Stimulated activated CD8-positive, alpha-beta memory T cell treated with anti-CD3 and anti-CD28 coated beads, Interleukin-7, amount 100 ng/mL, for 48 hours (primary cell): ENCODE measurements at regions not wholly inside any gene's neighbourhood (a gene's known extent, or its start where the extent isn't known, plus 50 kb on each side); places are given as distances from the start of the nearest gene placed in this dataset.

Source experiments
- DNase-seq, 2 donors: peaks; one replicate each; pipeline ENCODE4 v3.0.0-alpha.2; 2020; ENCODE audit warnings: low read depth in 1 of 2; ENCODE audit errors: extremely low read depth in 1 of 2

GRCh38 chr2:10964052-10964790 is 52.5 kb downstream of the KCNF1 start:
- DNase-seq: no peak

GRCh38 chr2:10965241-10965843 is 53.6 kb downstream of the KCNF1 start:
- no peak for DNase-seq

GRCh38 chr2:10966056-10966455 is 54.3 kb downstream of the KCNF1 start:
- no peak for DNase-seq

- DNase-seq: no peak
Observed at GRCh38 chr2:10966741-10967140, 55.0 kb downstream of the KCNF1 start.

GRCh38 chr2:10968176-10968575 is 56.4 kb downstream of the KCNF1 start:
- no peak for DNase-seq

- DNase-seq: no peak
Observed at GRCh38 chr2:10970666-10971065, 58.9 kb downstream of the KCNF1 start.

- no peak for DNase-seq
Observed at GRCh38 chr2:10971161-10971887, 59.6 kb downstream of the KCNF1 start.

- DNase-seq: no peak
Observed at GRCh38 chr2:10971888-10972260, 60.1 kb downstream of the KCNF1 start.

GRCh38 chr2:10972683-10973433 is 61.1 kb downstream of the KCNF1 start:
- no peak for DNase-seq

- DNase-seq: no peak
Observed at GRCh38 chr2:10973766-10974165, 62.0 kb downstream of the KCNF1 start.

GRCh38 chr2:10977003-10977402 is 65.3 kb downstream of the KCNF1 start:
- no peak for DNase-seq

- DNase-seq: no peak
Observed at GRCh38 chr2:10977621-10978020, 65.9 kb downstream of the KCNF1 start.

GRCh38 chr2:10978090-10978670 is 66.4 kb downstream of the KCNF1 start:
- no peak for DNase-seq

GRCh38 chr2:10980071-10980470 is 68.3 kb downstream of the KCNF1 start:
- DNase-seq: no peak

- no peak for DNase-seq
Observed at GRCh38 chr2:10980886-10981425, 69.2 kb downstream of the KCNF1 start.

GRCh38 chr2:10981451-10981850 is 69.7 kb downstream of the KCNF1 start:
- DNase-seq: no peak

- DNase-seq: no peak
Observed at GRCh38 chr2:10981941-10982431, 70.3 kb downstream of the KCNF1 start.

- no peak for DNase-seq
Observed at GRCh38 chr2:10982931-10983701, 71.4 kb downstream of the KCNF1 start.

GRCh38 chr2:10983711-10984110 is 72.0 kb downstream of the KCNF1 start:
- no peak for DNase-seq
